ENCODE measurements at regions not wholly inside any gene's neighbourhood (a gene's known extent, or its start where the extent isn't known, plus 50 kb on each side); places are given as distances from the start of the nearest gene placed in this dataset.

GRCh38 chr12:131528667-131529066, 182.2 kb upstream of the SFSWAP start:
- H3K9ac ChIP-seq (ENCODE audit: insufficient read depth in 1 of 2, low read depth in 2 of 2, low read length in 2 of 2), result no peak overlapping the region
- CTCF ChIA-PET (ENCODE audit: low intra/inter-chr PET ratio), result no interaction called here
- no peaks in the 10 kb centered on the region for H3K36me3 ChIP-seq (ENCODE audit: control insufficient read depth, insufficient read depth, low read length)
- H3K27me3 ChIP-seq (ENCODE audit: control insufficient read depth in 2 of 2, insufficient read depth in 2 of 2, low read length in 2 of 2), result peaks cover 4 to 53% of the 10 kb centered on the region in 2 experiments; a peak in 3 of 5 replicates
- FAIRE-seq, result no peak
- peaks cover 0 to 7% of the 10 kb centered on the region in 2 experiments; a peak in 2 of 5 replicates for H3K4me1 ChIP-seq (replicated peaks in 1 of 2; ENCODE audit: control insufficient read depth in 2 of 2, insufficient read depth in 2 of 2, low read length in 2 of 2)
- intact Hi-C loops (cut with micrococcal nuclease) (no loop called here), in situ Hi-C loops (cut with MboI) (no loop called here)
- POLR2A ChIA-PET, result no interaction called here
- H2AFZ ChIP-seq (ENCODE audit: low read depth, low read length), result no peak overlapping the region
- no peaks in the 10 kb centered on the region for H3K9me1 ChIP-seq (ENCODE audit: control insufficient read depth, insufficient read depth, low read length)
- no peak for TF ChIP-seq PCBP2 (IDR thresholded peaks at IDR 0.05; ENCODE audit: low read depth, low read length, poor library complexity, severe bottlenecking)
- TF ChIP-seq ZNF24 (IDR thresholded peaks at IDR 0.05), result no peak
- TF ChIP-seq TCF15 (CRISPR knock-in tag; IDR thresholded peaks at IDR 0.05), result no peak
- TF ChIP-seq DLX4 (CRISPR knock-in tag; IDR thresholded peaks at IDR 0.05), result no peak
- TF ChIP-seq CC2D1A (IDR thresholded peaks at IDR 0.05), result no peak
- no peak for TF ChIP-seq ZBTB34 (CRISPR knock-in tag; IDR thresholded peaks at IDR 0.05)
- TF ChIP-seq MECOM (CRISPR knock-in tag; IDR thresholded peaks at IDR 0.05), result no peak
- TF ChIP-seq ZNF143 (CRISPR knock-in tag; IDR thresholded peaks at IDR 0.05), result no peak
- no peak for TF ChIP-seq MAFK (IDR thresholded peaks at IDR 0.05; ENCODE audit: low read length)
- no peak for TF ChIP-seq ZSCAN32 (CRISPR knock-in tag; IDR thresholded peaks at IDR 0.05)
- no peaks in the 10 kb centered on the region for H3K79me2 ChIP-seq (ENCODE audit: control insufficient read depth, insufficient read depth, low read length)
- no peak overlapping the region for H3K4me3 ChIP-seq
- DNase-seq (ENCODE audit: extremely low read depth in 1 of 4, low spot score in 3 of 4), result no peak
- no peak for ATAC-seq
- no peak overlapping the region for H3K4me2 ChIP-seq (ENCODE audit: insufficient read depth, low read length)
- no peaks in the 10 kb centered on the region for H3K9me3 ChIP-seq (replicated peaks; ENCODE audit: control insufficient read depth, insufficient read depth, low read depth, low read length)
- H4K20me1 ChIP-seq (replicated peaks; ENCODE audit: control insufficient read depth, insufficient read depth, low read length), result no peaks in the 10 kb centered on the region; the same call in 1 of the 2 replicates
- 9% methylated on average over 5 of the region's 5 CpGs for WGBS (ENCODE audit: insufficient coverage, low coverage, missing lambda C conversion rate)
- no peak overlapping the region for H3K27ac ChIP-seq (ENCODE audit: extremely low read depth, low read depth, low read length)
- no TSS peak for BruUV-seq (replicated peaks)
